Gastroesophageal sphincter (tissue), 3 donors: ENCODE measurements at regions not wholly inside any gene's neighbourhood (a gene's known extent, or its start where the extent isn't known, plus 50 kb on each side); places are given as distances from the start of the nearest gene placed in this dataset.

ENCODE experiments used
- CTCF ChIP-seq, 4 experiments: fragments of 200-600 bp in 2 of 4; fragments of 450-650 bp in 2 of 4; sonication (generic) in 1 of 4; IDR thresholded peaks; one replicate each; pipeline ENCODE4 v1.5.1; 2017 to 2019; ENCODE audit warnings: antibody characterized with exemption in 4 of 4, mild to moderate bottlenecking in 2 of 4, moderate library complexity in 2 of 4
- EP300 ChIP-seq: sonication (generic); formaldehyde crosslinking; IDR thresholded peaks from one replicate; pipeline ENCODE4 v1.6.1; 2017; ENCODE audit warnings: antibody characterized with exemption, mild to moderate bottlenecking
- POLR2A ChIP-seq, 2 donors: fragments of 450-650 bp; IDR thresholded peaks; one replicate each; pipeline ENCODE4 v1.6.1; 2017; ENCODE audit warnings: antibody characterized with exemption in 2 of 2, mild to moderate bottlenecking in 2 of 2, moderate library complexity in 1 of 2
- POLR2AphosphoS5 ChIP-seq: sonication (generic); formaldehyde crosslinking; IDR thresholded peaks from one replicate; pipeline ENCODE4 v1.6.1; 2017; ENCODE audit warnings: antibody characterized with exemption

GRCh38 chr19:46921071-46921470, 60.3 kb downstream of the ARHGAP35 start:
- TF ChIP-seq CTCF (IDR thresholded peaks at IDR 0.05) (no peak), POLR2A (IDR thresholded peaks at IDR 0.05) (no peak), EP300 (no peak), POLR2AphosphoS5 (no peak)
